BLaER1 treated with 17β-estradiol and CSF1 and Interleukin-3, amounts not matched to agents 10 nM and 100 nM (cell line): ENCODE measurements at regions not wholly inside any gene's neighbourhood (a gene's known extent, or its start where the extent isn't known, plus 50 kb on each side); places are given as distances from the start of the nearest gene placed in this dataset.

ENCODE experiments used
- H3K27ac ChIP-seq, 11 experiments: shearing (Covaris generic); formaldehyde crosslinking; 2 replicates each; pipeline ENCODE4 v1.8.1; 2022
- H3K27me3 ChIP-seq, 11 experiments: shearing (Covaris generic); formaldehyde crosslinking; 2 replicates each; pipeline ENCODE4 v1.8.1; 2022
- H3K36me3 ChIP-seq, 11 experiments: shearing (Covaris generic); formaldehyde crosslinking; 2 replicates each; pipeline ENCODE4 v1.8.1; 2022
- H3K4me1 ChIP-seq, 10 experiments: shearing (Covaris generic); formaldehyde crosslinking; 2 replicates each; pipeline ENCODE4 v1.8.1; 2022
- H3K4me2 ChIP-seq, 11 experiments: shearing (Covaris generic); formaldehyde crosslinking; 2 replicates each; pipeline ENCODE4 v1.8.1; 2022
- H3K4me3 ChIP-seq, 10 experiments: shearing (Covaris generic); formaldehyde crosslinking; 2 replicates each; pipeline ENCODE4 v1.8.1; 2022
- H3K9ac ChIP-seq, 11 experiments: shearing (Covaris generic); formaldehyde crosslinking; 2 replicates each; pipeline ENCODE4 v1.8.1; 2022
- H3K9me3 ChIP-seq, 11 experiments: shearing (Covaris generic); formaldehyde crosslinking; replicated peaks in 1 of 11; 2 replicates each; pipeline ENCODE4 v1.8.1; 2022
- H4K20me1 ChIP-seq, 11 experiments: shearing (Covaris generic); formaldehyde crosslinking; 2 replicates each; pipeline ENCODE4 v1.8.1; 2022
- Cebpa-rat ChIP-seq, 11 experiments: shearing (Covaris generic); IDR thresholded peaks; 2 replicates each; pipeline ENCODE4 v1.8.1; 2022

GRCh38 chr1:81151206-81151605, 649.5 kb upstream of the ADGRL2 start:
- no peak for TF ChIP-seq Cebpa-rat (IDR thresholded peaks at IDR 0.05)
- no peak overlapping the region for H3K27ac ChIP-seq
- no peak overlapping the region for H3K9ac ChIP-seq

GRCh38 chr1:81149649-81150325, 650.9 kb upstream of the ADGRL2 start:
- H3K4me2 ChIP-seq: no peak overlapping the region
- H3K27ac ChIP-seq: no peak overlapping the region
- no peaks in the 10 kb centered on the region for H3K36me3 ChIP-seq
- no peaks in the 10 kb centered on the region for H4K20me1 ChIP-seq
- TF ChIP-seq Cebpa-rat (IDR thresholded peaks at IDR 0.05): no peak
- no peak overlapping the region for H3K9ac ChIP-seq
- no peaks in the 10 kb centered on the region for H3K4me1 ChIP-seq
- H3K4me3 ChIP-seq: no peak overlapping the region
- H3K27me3 ChIP-seq: no peaks in the 10 kb centered on the region
- no peaks in the 10 kb centered on the region for H3K9me3 ChIP-seq

More at GRCh38 chr1:81151206-81151605, 649.5 kb upstream of the ADGRL2 start:
- H3K4me2 ChIP-seq: no peak overlapping the region
- H3K9me3 ChIP-seq: no peaks in the 10 kb centered on the region
- H3K4me1 ChIP-seq: no peaks in the 10 kb centered on the region
- H3K4me3 ChIP-seq: no peak overlapping the region
- H3K27me3 ChIP-seq: no peaks in the 10 kb centered on the region
- no peaks in the 10 kb centered on the region for H3K36me3 ChIP-seq
- H4K20me1 ChIP-seq: no peaks in the 10 kb centered on the region

- no peak overlapping the region for H3K9ac ChIP-seq
- peaks cover 0 to 5% (median 0%) of the 10 kb centered on the region in 10 experiments; a peak in 1 of 20 replicates for H3K4me1 ChIP-seq
- no peak overlapping the region for H3K4me2 ChIP-seq
- H3K27ac ChIP-seq: no peak overlapping the region
- no peak for TF ChIP-seq Cebpa-rat (IDR thresholded peaks at IDR 0.05)
- H3K4me3 ChIP-seq: no peak overlapping the region
- no peaks in the 10 kb centered on the region for H4K20me1 ChIP-seq
- no peaks in the 10 kb centered on the region for H3K36me3 ChIP-seq
- 0 out of 22 replicates have a peak, but pooled peaks cover 0 to 5% (median 0%) of the 10 kb centered on the region in 11 experiments for H3K9me3 ChIP-seq
- no peaks in the 10 kb centered on the region for H3K27me3 ChIP-seq
These were observed 656.4 kb upstream of the ADGRL2 start for GRCh38 chr1:81144240-81144825.

DNA sequence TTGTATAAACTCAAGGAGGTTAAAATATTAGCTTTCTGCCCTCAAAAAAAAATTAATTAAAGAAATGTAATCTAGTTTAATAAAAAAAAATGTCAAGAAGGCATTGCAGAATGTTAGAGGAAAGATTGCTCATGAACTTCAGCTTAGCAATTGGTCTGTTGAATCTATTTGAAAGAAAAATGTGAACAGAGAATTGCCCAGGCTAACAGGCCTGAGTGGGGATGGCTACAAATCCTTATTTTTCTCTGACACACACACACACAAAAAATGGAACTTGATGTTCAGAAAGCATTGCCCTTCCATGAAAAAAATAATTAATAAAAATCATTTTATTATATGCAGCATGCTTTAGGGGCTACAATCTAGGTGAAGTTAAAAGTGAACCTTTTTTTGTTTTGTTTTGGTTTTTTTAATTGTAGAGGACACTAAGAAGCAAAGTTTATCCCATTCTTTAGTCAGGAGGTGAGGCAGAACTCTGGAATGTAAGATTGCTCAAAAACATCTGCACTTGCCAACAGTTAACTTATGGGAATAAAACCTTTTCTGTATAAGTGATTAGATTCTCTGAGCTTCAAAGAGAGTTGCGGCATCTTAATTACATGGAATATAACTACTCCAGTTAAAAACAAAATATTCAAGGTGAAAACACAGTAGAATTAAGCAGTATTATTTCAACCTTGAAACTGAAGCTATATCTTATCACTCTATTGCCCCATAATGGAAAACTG, 658.5 kb upstream of the ADGRL2 start:
- Histone ChIP-seq H3K4me1 (peaks cover 0 to 5% (median 0%) of the 10 kb centered on the region in 10 experiments; a peak in 1 of 20 replicates), H3K27ac (no peak overlapping the region), H3K4me3 (no peak overlapping the region), H4K20me1 (no peaks in the 10 kb centered on the region), H3K27me3 (no peaks in the 10 kb centered on the region), H3K4me2 (no peak overlapping the region), H3K9me3 (0 out of 22 replicates have a peak, but pooled peaks cover 0 to 5% (median 0%) of the 10 kb centered on the region in 11 experiments), H3K36me3 (no peaks in the 10 kb centered on the region), H3K9ac (no peak overlapping the region)
- no peak for TF ChIP-seq Cebpa-rat (IDR thresholded peaks at IDR 0.05)

- Histone ChIP-seq H3K27ac (no peak overlapping the region), H3K4me2 (no peak overlapping the region), H3K36me3 (no peaks in the 10 kb centered on the region), H3K4me3 (no peak overlapping the region), H3K9me3 (no peaks in the 10 kb centered on the region), H3K9ac (no peak overlapping the region), H3K27me3 (no peaks in the 10 kb centered on the region), H3K4me1 (peaks cover 0 to 5% (median 0%) of the 10 kb centered on the region in 10 experiments; a peak in 1 of 20 replicates), H4K20me1 (no peaks in the 10 kb centered on the region)
- no peak for TF ChIP-seq Cebpa-rat (IDR thresholded peaks at IDR 0.05)
These were observed 665.2 kb upstream of the ADGRL2 start for GRCh38 chr1:81135524-81135923.

- no peak overlapping the region for H3K4me3 ChIP-seq
- H3K36me3 ChIP-seq: no peaks in the 10 kb centered on the region
- TF ChIP-seq Cebpa-rat (IDR thresholded peaks at IDR 0.05): no peak
- H3K27me3 ChIP-seq: no peaks in the 10 kb centered on the region
- H4K20me1 ChIP-seq: no peaks in the 10 kb centered on the region
- H3K27ac ChIP-seq: no peak overlapping the region
- H3K4me2 ChIP-seq: no peak overlapping the region
- H3K9ac ChIP-seq: no peak overlapping the region
- 0 out of 20 replicates have a peak, but pooled peaks cover 0 to 5% (median 0%) of the 10 kb centered on the region in 10 experiments for H3K4me1 ChIP-seq
- no peaks in the 10 kb centered on the region for H3K9me3 ChIP-seq
These were observed 671.0 kb upstream of the ADGRL2 start for GRCh38 chr1:81129776-81130175.

DNA sequence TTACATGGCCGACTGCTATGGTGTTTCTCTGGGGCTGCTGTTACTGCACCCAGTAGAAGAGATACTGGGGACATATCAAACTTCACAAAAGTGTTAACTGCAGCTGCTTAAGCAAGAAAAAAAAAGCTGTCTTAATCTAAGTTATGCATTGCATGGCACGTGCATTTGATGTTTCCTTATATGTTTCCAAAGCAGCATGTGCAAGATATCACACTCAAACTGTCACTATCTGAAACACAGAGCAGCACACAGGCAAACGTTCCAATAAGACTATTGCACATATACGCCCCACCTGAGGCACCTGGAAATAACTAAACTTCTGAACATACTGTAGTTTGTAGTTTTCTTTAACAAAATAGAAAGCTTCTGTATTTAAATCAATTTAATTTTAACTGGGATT, 671.4 kb upstream of the ADGRL2 start:
- no peaks in the 10 kb centered on the region for H3K36me3 ChIP-seq
- no peaks in the 10 kb centered on the region for H4K20me1 ChIP-seq
- H3K9me3 ChIP-seq: no peaks in the 10 kb centered on the region
- H3K27ac ChIP-seq: no peak overlapping the region
- TF ChIP-seq Cebpa-rat (IDR thresholded peaks at IDR 0.05): no peak
- no peak overlapping the region for H3K4me2 ChIP-seq
- H3K27me3 ChIP-seq: no peaks in the 10 kb centered on the region
- H3K4me1 ChIP-seq: 0 out of 20 replicates have a peak, but pooled peaks cover 0 to 5% (median 0%) of the 10 kb centered on the region in 10 experiments
- H3K9ac ChIP-seq: no peak overlapping the region
- H3K4me3 ChIP-seq: no peak overlapping the region

DNA sequence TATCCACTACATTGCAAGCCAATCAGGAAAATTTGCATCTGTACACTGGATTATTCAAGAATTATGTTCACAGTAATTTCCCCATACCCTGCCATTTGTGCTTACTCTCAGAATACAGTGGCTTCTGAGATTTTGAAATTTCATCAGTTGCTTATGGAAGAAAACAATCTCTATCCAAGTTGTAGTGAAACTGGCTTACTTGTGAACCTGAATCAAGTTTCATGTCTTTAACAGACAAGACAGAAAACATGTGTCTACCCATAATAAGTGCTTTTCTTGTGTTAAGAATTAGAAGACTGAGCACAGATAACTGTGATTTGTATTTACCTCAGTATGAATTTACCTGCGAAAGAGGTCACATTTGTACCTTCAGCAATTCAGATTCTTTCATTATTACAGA, 672.7 kb upstream of the ADGRL2 start:
- Histone ChIP-seq H3K27me3 (no peaks in the 10 kb centered on the region), H3K9ac (no peak overlapping the region), H3K36me3 (no peaks in the 10 kb centered on the region), H4K20me1 (no peaks in the 10 kb centered on the region), H3K4me1 (0 out of 20 replicates have a peak, but pooled peaks cover 0 to 5% (median 0%) of the 10 kb centered on the region in 10 experiments), H3K4me2 (no peak overlapping the region), H3K27ac (no peak overlapping the region), H3K9me3 (no peaks in the 10 kb centered on the region), H3K4me3 (no peak overlapping the region)
- no peak for TF ChIP-seq Cebpa-rat (IDR thresholded peaks at IDR 0.05)

DNA sequence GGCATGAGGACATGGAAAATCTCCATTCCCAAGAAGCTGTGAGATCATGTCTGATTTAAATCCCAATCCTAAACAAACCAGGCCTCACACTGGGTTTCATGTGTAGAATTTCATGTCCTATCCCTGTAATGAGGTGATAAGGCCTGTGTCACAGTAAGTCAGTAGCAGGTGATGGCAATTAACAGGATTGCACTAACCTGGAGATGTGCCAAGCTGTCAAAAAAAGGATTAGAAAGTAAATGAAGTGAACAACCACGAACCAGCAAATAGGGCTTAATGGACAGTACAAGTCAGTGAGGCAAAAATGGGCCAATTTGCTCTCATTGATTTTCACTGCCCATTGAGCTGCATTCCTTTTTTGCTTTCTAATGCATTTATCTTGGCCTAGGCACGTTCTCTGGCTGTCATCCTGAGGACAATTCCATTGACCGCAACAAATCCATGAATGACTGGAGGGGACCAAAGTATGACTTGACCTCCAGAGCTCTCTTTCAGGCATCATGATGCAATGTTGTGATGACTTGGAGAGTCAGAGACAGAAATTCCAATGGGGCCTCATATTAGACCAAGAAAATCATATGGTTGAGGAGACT, 673.6 kb upstream of the ADGRL2 start:
- H4K20me1 ChIP-seq: no peaks in the 10 kb centered on the region
- no peaks in the 10 kb centered on the region for H3K9me3 ChIP-seq
- H3K4me3 ChIP-seq: no peak overlapping the region
- TF ChIP-seq Cebpa-rat (IDR thresholded peaks at IDR 0.05): no peak
- H3K4me1 ChIP-seq: 0 out of 20 replicates have a peak, but pooled peaks cover 0 to 5% (median 0%) of the 10 kb centered on the region in 10 experiments
- H3K36me3 ChIP-seq: no peaks in the 10 kb centered on the region
- no peaks in the 10 kb centered on the region for H3K27me3 ChIP-seq
- H3K27ac ChIP-seq: no peak overlapping the region
- no peak overlapping the region for H3K9ac ChIP-seq
- no peak overlapping the region for H3K4me2 ChIP-seq
